HG03095 (cell line): ENCODE measurements at regions not wholly inside any gene's neighbourhood (a gene's known extent, or its start where the extent isn't known, plus 50 kb on each side); places are given as distances from the start of the nearest gene placed in this dataset.

ENCODE experiments used
- ATAC-seq: cut with Tn5 transposase; IDR thresholded peaks from one replicate; pipeline ENCODE4 v1.9.1; 2021; ENCODE audit warnings: moderate library complexity; ENCODE audit not compliant: unreplicated experiment

DNA sequence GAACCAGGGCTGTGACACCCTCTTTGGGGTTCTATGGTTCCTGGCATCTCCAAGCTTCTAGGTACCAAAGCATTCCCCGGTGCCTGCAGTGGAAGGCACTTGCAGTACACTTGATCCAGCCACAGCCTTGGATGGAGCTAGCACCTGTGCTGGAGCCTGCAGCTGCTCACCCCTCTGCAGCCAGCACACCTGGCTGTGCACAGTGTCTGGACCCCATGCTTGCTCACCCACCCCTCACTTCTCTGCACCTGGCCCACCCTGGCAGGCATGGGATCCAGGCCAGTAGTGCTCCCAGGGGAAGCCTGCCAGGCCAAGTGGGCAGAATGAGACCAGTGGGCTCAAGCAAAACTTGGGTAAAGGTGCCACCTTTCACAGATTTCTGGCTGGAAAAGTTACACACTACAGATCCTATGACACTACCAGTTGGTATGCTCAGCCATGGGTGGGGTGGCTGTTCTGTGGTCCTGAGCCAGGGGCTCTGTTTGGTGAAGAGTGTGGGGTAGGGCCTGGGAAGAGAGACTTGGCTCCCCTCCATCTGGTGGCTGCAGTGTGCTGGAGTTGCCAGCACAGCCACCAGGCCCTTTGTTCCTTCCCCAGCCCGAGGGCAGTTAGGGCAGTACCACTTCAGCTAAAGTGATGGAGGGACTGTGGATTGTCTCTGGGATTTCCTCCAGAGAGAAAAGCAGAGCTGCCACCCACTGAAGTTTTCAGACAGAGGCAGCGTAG, 157.8 kb upstream of the LRRC7 start:
- ATAC-seq, result no peak

DNA sequence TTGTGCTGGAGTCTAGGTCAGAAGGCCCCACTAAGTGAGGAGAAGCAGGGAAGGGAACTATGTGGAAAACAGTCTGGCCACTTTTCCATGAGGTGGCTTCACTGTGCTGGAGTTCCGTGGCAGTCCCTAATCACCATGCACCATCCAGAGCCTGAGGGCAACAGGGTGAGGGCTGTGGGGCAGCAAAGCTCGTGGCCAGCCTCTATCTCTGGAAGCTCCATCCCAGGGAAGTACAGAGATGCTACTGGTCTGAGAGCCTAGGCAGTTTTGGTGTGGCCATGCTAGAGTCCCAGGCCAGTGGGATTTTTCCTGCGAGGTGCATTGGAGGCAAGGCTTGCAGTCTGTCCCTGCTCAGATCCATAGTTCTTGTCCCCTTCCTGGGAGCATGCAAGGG, 157.3 kb upstream of the LRRC7 start:
- ATAC-seq, result no peak

DNA sequence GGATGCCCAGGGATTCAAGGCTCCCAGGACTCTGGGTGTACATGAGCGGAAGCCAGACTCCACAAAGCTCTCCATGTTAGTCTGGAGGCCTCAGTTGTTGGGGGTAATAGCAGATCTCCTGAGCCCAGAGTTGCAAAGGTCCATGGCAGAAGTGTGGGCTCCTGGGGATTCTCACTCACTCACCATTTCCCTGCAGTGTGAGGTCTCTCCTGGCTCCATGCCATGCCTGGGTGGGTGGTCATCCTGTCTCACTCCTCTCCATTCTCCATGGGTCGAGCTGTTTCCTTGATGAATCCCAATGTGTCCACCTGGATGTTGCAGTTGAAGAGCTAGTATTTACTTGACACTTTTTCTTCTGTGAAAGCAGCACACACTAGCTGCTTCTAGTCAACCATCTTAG, 156.8 kb upstream of the LRRC7 start:
- no peak for ATAC-seq

DNA sequence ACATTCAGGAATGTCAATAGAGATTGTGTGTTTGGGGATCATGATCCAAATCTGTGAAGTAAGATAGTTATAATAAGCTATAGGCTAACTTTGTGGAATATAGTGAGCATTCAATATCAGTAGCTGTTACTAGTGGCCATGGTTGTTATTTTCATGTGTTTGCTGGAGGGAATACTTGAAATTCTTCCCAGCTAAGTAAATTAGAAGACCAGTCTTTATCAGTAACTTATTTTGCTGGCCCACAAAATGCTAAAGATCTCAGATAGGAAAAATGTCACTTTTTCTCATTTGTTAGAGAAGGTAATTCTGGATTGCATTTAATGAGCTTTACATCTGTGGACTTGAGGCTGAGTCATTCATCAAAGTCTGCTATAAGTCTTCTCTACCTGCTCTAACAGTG, 156.1 kb upstream of the LRRC7 start:
- ATAC-seq, result no peak

DNA sequence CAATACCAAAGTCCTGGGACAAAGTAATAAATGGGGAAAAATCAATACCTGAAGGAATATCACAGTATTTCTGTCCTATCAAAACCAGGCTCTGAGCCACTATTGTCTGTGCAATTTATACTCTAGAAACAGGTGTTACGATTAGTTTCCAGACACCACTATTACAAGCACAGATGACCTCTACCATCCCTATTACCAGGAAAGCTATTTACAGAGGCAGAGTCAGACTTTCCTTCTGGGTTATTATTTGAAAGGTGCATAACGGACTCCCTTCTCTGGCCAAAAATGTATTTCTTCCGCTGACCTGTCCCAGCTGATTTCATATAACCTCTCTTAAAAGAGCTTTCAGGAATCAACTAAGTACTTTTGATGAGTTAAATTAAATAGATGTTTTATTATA, 154.6 kb upstream of the LRRC7 start:
- ATAC-seq, result no peak

DNA sequence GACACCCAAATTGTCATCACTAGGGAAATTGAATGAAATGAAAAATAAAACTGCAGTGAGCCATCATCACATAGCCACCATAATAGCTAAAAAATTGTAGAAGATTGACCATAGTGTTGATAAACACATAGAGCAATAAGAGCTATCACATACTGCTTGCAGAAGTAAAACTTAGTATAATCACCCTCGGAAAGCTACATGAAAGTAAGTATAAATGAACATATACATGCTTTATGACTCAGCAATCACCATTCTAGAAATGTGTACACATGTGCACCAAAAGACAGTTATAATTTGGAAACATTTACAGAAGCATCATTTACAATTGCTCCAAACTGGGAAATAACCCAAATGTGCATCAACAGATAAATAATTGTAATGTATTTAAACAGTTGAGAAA, 153.1 kb upstream of the LRRC7 start:
- no peak for ATAC-seq

DNA sequence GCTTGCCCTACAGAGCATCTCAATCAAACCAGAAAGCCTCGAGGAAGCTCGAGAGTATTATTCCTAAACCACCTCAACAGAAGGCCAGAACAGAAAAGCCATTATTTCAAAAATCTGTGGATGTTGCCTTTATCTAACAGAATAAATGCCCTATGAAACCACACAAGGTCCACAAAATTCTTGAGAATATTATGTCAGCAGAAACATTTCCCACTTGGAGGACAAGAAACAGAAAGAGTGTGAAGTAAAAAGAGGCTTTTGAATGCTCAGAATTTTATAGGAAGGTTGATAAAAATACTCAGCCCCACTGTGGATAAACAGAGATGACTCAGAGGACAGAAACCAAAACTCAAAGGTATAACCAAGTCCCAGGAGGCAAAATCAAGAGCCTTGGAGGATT, 146.4 kb upstream of the LRRC7 start:
- no peak for ATAC-seq

DNA sequence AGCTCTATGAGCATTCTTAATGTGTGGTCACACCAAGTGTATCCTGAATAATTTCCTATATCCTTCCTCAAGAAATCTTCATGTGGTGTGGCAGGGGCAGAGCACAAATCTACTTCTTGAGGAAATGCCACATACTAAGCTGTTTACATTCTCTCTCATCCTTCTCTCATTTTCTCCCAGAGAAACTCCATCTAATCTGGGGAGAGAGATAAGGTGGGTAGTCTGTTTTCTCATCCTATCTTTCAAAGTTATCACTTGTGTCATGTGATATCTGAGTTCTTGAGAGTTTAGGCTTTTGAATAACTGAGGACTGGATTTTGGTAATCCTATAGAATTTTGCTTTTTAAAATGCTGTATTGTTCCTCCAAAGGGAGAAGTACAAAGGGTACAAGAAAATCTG, 141.9 kb upstream of the LRRC7 start:
- ATAC-seq, result no peak

DNA sequence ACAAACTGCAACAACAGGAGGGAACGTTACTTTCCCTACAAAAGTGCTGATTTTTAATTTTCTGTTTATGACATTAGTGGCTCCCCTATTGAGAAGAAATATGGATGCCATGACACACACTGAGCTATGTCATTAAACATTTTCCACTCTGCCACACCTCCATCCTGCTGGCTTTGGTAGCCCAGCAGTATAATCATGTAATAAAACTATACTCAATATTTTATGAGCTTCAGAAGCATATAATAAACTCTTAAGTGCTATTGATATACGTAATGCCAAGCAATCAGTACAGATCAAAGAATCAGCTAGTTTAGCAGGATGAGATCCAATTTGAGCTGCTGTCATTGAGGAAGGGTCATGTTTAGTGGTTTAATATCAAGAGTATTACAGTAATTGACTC, 141.3 kb upstream of the LRRC7 start:
- ATAC-seq, result no peak

DNA sequence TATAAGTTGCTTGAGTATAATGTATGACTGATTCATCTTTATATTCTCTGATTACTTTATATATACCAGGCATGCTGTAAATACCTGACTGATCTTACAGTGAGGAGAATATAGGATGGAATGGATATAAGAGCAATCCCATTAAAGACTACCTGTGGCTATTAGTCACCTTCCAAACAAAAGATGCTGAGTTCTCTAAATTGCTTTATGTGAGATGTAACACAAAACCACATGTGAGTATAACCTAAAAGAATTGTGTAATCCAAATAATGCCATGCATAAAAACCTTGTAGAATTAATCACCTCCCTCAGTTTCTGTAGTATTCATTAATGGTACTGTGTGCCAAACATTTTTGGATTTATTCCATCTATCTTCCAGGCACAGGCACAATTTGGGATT, 134.6 kb upstream of the LRRC7 start:
- ATAC-seq, result no peak

DNA sequence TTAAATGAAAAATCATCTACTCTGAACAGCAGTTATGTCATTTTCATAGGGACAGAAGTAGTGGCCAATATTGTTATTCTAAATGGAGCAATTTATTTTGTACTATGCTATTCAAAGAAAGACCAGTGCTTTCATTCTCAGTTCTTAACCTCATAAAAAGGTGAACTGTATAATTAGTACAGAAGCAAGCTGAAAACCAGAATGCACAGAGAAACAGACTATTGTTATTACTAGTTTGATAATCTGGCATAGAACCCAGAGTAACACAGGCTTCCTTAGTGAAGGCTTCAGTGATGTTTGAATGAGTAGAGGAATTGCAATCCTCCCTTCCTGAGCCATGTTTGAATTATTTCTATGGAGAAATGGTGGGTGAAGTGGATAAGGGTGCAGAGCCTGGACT, 131.6 kb upstream of the LRRC7 start:
- ATAC-seq, result no peak

DNA sequence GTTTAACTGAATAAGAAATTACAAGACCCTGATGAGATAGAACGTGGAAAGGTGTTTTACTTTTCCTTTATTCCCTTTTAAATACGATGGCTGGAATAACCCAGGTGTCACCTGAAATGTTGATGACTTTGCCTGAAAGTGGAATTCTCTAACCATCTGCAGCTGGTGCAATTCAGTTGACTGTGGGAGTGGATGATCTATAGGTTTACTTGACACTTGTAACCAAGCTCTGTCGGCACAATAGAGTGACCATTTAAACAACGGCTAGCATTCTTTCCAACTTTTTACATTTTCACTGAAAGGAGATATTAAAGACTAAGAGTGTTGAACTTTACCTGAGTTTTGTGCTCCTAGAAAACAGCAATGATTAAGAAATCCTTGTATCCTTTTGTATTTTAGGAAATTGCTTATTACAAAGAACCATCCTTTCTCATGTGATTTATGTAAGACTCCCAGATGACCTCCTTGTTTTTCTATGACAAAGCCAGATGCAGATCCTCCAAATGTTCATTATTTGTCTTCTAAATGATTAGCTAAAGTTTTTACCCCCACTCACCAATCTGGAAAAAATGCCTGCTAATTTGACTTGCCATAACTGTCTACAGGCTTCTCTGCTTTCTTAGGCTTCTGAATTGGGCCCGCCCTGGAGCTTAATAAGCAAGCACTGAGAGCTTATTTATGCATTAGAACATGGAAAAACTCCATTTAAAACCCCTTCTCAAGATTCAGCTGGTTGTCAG, 129.5 kb upstream of the LRRC7 start:
- ATAC-seq, result no peak

DNA sequence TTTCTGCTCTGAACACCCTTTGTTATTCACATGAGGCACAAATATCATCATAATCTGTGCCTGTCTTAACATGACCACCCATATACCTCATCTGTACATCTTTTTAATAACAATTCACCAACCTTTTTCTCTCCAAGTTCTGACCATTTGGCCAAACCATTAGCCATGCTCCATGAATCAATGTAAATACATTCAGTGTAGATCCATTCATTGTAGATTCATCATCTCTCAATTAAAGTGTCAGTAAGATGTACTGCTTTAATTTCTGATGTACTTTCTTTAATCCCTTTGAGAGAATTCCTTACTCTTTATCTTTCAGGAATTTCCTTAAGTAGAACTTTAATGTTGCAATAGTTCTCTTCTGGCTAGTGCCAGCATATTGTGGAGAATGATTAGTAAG, 126.2 kb upstream of the LRRC7 start:
- ATAC-seq, result no peak

DNA sequence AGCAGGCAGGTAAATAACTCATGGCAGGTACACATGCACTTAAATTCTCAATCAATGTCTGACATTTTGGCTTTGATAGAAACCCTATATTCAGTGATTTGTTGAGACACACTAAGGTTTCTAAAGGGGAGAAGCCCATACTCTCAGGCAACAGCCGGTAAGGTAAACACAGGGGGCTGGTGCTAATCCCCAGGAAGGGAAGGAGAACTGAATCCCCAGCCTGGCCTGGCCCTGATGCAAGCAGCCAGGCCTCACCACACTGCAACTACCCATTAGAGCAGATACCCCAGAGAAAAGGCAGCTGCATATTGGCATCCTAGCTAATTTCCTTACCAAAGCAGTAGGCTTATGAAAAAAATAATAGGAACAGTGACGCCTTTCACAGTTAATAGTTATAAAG, 116.5 kb upstream of the LRRC7 start:
- ATAC-seq, result no peak

DNA sequence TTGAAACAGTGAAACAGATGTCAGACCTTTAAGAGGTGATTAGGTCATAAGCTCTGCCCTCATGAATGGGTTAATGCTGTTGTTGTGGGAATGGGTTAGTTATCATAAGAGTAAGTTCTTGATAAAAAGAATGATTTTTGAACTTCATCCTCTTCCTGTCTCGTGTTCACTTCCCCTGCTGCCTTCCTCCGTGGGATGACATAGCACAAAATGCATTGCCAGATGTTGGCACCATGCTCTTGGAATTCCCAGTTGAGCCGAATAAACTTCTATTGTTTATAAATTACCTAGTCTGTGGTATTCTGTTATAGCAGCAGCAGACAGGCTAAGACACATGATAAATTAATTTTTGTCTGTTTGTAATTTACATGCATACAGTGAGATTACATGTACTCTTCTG, 112.0 kb upstream of the LRRC7 start:
- ATAC-seq, result no peak

DNA sequence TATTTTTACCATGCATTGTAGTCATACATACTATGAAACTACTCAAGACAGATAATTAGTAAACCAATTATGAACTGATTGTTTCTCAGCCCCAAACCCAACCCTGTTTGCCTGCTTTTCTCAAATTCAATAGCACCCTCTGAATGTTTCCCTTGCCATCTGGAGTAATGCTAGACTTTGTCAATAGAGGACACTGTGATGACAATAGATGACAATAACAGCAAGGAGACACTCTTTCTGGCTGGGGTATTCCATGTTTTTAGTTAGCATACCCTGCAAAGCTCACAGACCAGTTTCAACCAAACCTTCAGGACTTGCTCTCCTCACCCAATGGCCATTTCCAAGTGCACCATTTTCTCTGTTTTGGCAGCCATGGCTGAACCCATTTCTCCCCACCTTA, 108.5 kb upstream of the LRRC7 start:
- no peak for ATAC-seq

DNA sequence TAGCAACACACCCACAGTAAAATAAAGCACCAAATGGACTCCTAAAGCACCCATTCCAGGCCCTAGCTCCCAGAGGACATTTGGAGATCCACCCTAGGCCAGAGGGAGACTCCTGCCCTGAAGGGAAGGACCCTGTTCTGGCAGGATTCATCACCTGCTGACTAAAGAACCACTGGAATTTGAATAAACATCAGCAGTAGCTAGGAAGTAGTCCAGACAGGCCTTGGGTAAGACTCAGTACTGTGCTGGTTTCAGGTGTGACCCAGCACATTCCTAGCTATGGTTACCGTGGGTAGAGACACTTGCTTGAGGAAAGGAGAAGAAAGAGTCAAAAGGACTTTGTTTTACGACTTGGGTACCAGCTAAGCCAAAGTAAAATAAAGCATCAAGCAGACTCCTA, 92.7 kb upstream of the LRRC7 start:
- ATAC-seq, result no peak

DNA sequence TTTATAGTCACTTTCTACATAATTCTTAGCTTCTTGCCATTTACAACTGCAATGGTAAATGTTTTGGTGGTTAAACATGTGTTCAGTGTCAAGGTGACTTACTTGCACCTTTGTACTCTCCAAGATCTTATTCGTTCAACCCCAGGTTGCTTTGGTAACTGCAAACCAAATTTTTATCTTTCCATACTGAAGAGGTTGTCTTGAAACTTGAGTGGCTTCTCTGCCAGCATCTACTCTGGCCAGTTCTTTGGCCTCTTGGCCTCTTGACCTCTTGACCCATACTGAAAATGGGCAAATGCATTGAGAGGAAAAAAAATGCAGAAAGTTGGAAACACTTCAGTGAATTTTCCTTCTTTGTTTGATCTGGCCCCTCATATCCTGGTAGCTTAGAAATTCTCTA, 88.0 kb upstream of the LRRC7 start:
- ATAC-seq, result no peak

DNA sequence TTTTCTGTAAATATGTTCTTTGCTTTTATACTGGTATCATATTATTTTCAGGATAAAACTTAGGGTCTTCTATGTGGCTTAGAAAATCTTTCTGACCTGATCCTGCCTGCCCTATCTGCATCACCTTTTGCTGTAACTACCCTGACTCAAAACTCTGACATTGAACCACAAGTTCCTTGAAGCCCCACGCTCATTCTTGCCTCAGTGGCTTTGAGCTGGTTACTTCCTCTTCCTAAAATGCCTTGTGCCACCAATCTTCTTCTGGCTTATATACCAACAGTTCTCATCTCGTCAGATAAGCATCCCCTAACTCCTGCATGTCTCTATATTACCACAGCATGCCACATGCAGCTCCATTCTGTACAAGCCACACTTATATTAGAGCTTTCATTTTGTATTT, 84.5 kb upstream of the LRRC7 start:
- no peak for ATAC-seq

DNA sequence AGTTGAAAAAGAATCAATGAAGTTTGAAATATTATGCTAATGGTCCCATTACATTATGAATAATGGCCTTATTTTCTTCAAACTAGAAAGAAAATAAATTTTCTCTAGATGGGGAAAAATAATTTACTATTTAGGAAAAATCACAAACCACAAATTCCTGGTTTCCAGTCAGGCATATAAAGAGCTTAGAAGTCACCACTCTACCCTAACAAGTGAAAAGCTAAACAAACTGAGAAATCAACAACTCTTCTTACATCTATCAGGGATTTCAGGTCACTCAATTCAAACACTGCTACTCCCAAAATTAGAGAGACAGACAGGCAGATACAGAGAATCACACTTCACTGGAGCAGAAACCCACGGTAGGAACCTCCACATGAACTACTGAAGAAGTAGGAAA, 82.1 kb upstream of the LRRC7 start:
- ATAC-seq, result no peak

DNA sequence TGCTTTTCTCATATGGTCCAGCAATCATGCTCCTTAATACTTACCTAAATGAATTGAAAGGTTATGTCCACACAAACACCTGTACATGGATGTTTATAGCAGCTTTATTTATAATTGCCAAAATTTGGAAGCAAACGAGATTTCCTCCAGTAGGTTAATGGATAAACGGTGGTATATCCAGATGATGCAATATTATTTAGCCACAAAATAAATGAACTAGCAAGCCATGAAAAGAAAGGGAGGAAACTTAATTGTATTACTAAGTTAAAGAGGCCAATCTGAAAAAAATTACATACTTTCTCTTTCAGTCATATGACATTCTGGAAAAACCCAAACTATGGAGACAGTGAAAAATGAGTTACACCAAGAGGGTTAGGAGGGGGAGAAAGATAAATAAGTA, 76.3 kb upstream of the LRRC7 start:
- ATAC-seq, result no peak

DNA sequence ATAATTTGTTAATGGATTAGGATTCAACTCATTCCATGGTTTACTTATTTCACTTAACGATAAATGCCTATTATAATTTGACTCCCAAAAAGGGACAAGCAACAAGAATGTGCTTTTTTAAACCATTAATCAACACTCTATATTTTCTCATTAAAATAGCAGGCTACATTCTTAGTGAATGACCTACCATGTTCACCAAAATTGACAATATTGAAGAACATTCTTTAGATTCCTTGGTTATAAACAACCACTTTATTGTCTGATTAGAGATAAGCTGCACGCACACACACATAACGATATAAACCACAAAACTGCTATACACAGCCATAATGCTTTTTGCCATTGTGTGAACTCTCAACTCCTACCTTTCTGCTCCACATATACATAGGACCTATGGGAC, 75.4 kb upstream of the LRRC7 start:
- ATAC-seq, result no peak

DNA sequence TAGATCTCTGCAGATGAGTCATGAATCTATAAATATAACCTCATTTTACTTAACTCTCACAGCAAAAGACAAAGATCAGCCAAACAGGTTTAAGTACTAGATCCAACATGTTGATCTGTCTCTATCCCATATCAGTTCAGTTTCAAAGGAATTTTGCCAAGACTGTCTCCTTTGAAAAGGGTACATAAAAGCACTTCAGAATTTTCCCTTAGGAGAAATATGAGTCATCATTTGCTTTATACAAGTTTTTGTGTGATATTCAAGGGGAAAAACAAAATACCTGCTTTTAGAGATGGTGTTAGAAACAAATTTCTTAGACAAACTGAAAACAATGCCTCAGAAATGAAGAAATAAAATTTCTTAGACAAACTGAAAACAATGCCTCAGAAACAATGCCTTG, 73.5 kb upstream of the LRRC7 start:
- no peak for ATAC-seq
